ENCODE measurements at regions not wholly inside any gene's neighbourhood (a gene's known extent, or its start where the extent isn't known, plus 50 kb on each side); places are given as distances from the start of the nearest gene placed in this dataset.
A peak's percentile ranks its signal among the peaks of the same experiment; 100 is the strongest.

DNA sequence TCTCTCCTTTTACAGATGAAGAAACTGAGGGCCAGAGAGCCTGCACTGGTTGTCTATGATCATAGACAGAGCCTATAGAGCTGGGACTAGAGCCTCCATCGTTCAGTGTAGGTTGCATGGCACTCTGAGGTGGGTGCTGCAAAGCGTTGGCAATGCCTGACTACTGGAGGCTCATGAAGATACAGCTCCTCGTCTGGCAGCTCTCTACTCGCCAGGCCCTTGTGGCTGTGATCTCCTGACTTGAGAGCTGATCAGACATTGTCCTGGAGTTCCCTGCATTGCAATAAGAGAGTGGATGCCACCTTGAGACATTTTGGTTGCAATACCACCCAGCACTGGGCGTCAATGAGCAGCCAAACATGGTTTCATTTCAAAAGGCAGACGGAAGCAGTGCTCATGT is 270.1 kb upstream of the ARID1B start:
- WGBS = 90% methylated on average over 6 of the region's 6 CpGs
- no peaks in the 10 kb centered on the region for H3K9me3 ChIP-seq (ENCODE audit: control insufficient read depth in 2 of 2, insufficient read depth in 1 of 2, low read length in 1 of 2)
- no peak overlapping the region for H3K4me3 ChIP-seq (ENCODE audit: low read length in 2 of 2)
- no peaks in the 10 kb centered on the region for H3K27me3 ChIP-seq (ENCODE audit: control insufficient read depth in 2 of 2, insufficient read depth in 1 of 2, low read length in 1 of 2)
- H3K27ac ChIP-seq (ENCODE audit: low read depth in 1 of 2, low read length in 1 of 2) = no peak overlapping the region
- no peaks in the 10 kb centered on the region for H3K4me1 ChIP-seq (ENCODE audit: control insufficient read depth in 2 of 2, insufficient read depth in 2 of 2, low read length in 2 of 2)
- DNase-seq (ENCODE audit: low read depth in 6 of 9, low spot score in 9 of 9) = no peak
- no peaks in the 10 kb centered on the region for H3K36me3 ChIP-seq (ENCODE audit: control insufficient read depth in 2 of 2, insufficient read depth in 2 of 2, low read length in 1 of 2)

DNA sequence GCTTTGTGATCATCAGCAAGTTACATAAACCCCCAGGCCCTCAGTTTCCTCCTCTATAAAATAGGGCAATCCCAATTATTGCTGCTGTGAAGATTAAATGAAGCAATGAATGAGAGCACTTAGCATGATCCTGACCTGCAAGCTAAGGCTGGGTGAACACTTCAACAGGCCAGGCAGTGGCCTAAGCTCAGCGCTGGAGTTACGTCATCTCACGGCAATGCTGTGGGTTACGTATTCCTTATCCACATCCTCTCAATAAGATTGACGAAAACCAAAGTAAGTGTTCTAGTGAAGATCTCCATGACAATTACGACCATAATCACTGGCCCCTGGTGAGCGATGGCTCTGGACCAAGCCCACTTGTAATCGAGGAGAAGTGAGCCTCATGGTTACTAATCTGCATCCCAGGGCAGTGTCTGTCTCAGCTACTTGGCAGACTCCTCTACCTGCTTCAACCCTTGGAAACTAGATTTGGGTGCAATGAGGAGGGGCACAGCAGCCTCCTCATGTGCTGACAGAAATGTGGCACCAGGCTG is 274.1 kb upstream of the ARID1B start:
- Histone ChIP-seq H3K27me3 (ENCODE audit: control insufficient read depth in 2 of 2, insufficient read depth in 1 of 2, low read length in 1 of 2) (no peaks in the 10 kb centered on the region), H3K4me1 (ENCODE audit: control insufficient read depth in 2 of 2, insufficient read depth in 2 of 2, low read length in 2 of 2) (no peaks in the 10 kb centered on the region), H3K9me3 (ENCODE audit: control insufficient read depth in 2 of 2, insufficient read depth in 1 of 2, low read length in 1 of 2) (no peaks in the 10 kb centered on the region), H3K27ac (ENCODE audit: low read depth in 1 of 2, low read length in 1 of 2) (no peak overlapping the region), H3K36me3 (ENCODE audit: control insufficient read depth in 2 of 2, insufficient read depth in 2 of 2, low read length in 1 of 2) (no peaks in the 10 kb centered on the region), H3K4me3 (ENCODE audit: low read length in 2 of 2) (no peak overlapping the region)
- 96% methylated on average over 8 of the region's 8 CpGs for WGBS
- DNase-seq (ENCODE audit: low read depth in 6 of 9, low spot score in 9 of 9) = no peak

DNA sequence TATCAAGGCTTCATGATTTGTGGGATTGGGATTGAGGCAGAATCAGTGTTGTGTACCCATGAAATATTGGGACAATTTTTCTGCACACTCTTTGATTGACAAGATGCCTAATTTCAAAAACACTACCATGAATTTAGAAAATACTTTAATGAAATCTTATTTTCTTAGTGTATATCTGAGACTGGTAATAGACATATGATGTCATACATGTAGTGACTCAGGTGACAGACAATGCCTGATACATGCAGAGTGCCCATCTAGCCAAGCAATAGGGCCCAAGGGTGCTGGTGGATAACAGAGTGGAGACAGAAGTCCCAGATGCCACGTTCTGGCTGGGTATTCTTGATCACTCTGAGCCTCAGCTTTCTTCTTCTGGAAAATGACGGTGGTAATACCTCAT is 279.6 kb upstream of the ARID1B start:
- 94% methylated on average over 2 of the region's 2 CpGs for WGBS
- H3K9me3 ChIP-seq (ENCODE audit: control insufficient read depth in 2 of 2, insufficient read depth in 1 of 2, low read length in 1 of 2) = no peaks in the 10 kb centered on the region
- H3K27me3 ChIP-seq (ENCODE audit: control insufficient read depth in 2 of 2, insufficient read depth in 1 of 2, low read length in 1 of 2) = no peaks in the 10 kb centered on the region
- H3K4me3 ChIP-seq (ENCODE audit: low read length in 2 of 2) = no peak overlapping the region
- H3K4me1 ChIP-seq (ENCODE audit: control insufficient read depth in 2 of 2, insufficient read depth in 2 of 2, low read length in 2 of 2) = no peaks in the 10 kb centered on the region
- no peaks in the 10 kb centered on the region for H3K36me3 ChIP-seq (ENCODE audit: control insufficient read depth in 2 of 2, insufficient read depth in 2 of 2, low read length in 1 of 2)
- no peak overlapping the region for H3K27ac ChIP-seq (ENCODE audit: low read depth in 1 of 2, low read length in 1 of 2)
- no peak for DNase-seq (ENCODE audit: low read depth in 6 of 9, low spot score in 9 of 9)

DNA sequence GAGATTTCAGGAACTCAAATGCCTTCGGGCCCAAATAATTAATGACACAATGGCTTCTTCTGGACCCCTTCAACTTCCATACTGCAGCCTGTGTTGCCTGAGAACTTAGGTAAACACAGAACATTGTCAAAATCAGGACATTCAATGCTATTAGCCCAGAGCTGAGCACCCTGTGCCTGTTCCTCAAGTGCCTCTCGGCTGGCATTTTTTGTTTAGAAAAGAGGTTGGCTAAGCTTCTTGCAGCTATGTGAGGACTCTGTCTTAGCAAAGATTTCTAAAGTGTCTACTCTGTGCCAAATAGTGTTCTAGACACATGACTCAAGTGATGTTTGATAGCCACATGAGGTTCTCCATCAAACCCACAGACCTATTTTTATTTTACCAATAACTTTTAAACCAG is 289.3 kb upstream of the ARID1B start:
- Histone ChIP-seq H3K4me1 (ENCODE audit: control insufficient read depth in 2 of 2, insufficient read depth in 2 of 2, low read length in 2 of 2) (no peaks in the 10 kb centered on the region), H3K27ac (ENCODE audit: low read depth in 1 of 2, low read length in 1 of 2) (no peak overlapping the region), H3K4me3 (ENCODE audit: low read length in 2 of 2) (no peak overlapping the region), H3K36me3 (ENCODE audit: control insufficient read depth in 2 of 2, insufficient read depth in 2 of 2, low read length in 1 of 2) (no peaks in the 10 kb centered on the region), H3K9me3 (ENCODE audit: control insufficient read depth in 2 of 2, insufficient read depth in 1 of 2, low read length in 1 of 2) (peaks cover 0 to 3% of the 10 kb centered on the region in 2 donors), H3K27me3 (ENCODE audit: control insufficient read depth in 2 of 2, insufficient read depth in 1 of 2, low read length in 1 of 2) (no peaks in the 10 kb centered on the region)
- no peak for DNase-seq (ENCODE audit: low read depth in 6 of 9, low spot score in 9 of 9)
- WGBS = 75% methylated on average over 2 of the region's 2 CpGs

DNA sequence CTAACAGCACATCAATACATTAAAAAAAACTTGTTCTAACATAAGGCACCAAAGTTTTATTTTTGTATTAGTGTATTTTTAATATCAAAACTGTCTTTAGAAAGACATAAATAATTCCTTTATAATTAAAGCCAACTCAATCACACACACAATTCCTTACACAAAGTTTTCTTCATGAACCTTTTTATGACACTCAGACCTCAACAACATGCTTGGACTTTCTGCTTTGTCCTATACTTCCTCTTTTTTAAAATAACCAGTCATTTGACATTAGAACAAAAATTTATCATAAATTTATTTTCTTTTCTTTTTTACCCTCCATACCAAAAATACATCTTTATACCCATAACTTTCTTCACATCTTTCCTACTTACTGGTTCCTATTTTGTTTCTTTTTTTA is 292.0 kb upstream of the ARID1B start:
- no peak for DNase-seq (ENCODE audit: low read depth in 6 of 9, low spot score in 9 of 9)
- peaks cover 0 to 3% of the 10 kb centered on the region in 2 donors for H3K9me3 ChIP-seq (ENCODE audit: control insufficient read depth in 2 of 2, insufficient read depth in 1 of 2, low read length in 1 of 2)
- no peaks in the 10 kb centered on the region for H3K4me1 ChIP-seq (ENCODE audit: control insufficient read depth in 2 of 2, insufficient read depth in 2 of 2, low read length in 2 of 2)
- no peak overlapping the region for H3K27ac ChIP-seq (ENCODE audit: low read depth in 1 of 2, low read length in 1 of 2)
- no peak overlapping the region for H3K4me3 ChIP-seq (ENCODE audit: low read length in 2 of 2)
- no peaks in the 10 kb centered on the region for H3K36me3 ChIP-seq (ENCODE audit: control insufficient read depth in 2 of 2, insufficient read depth in 2 of 2, low read length in 1 of 2)
- H3K27me3 ChIP-seq (ENCODE audit: control insufficient read depth in 2 of 2, insufficient read depth in 1 of 2, low read length in 1 of 2) = no peaks in the 10 kb centered on the region

DNA sequence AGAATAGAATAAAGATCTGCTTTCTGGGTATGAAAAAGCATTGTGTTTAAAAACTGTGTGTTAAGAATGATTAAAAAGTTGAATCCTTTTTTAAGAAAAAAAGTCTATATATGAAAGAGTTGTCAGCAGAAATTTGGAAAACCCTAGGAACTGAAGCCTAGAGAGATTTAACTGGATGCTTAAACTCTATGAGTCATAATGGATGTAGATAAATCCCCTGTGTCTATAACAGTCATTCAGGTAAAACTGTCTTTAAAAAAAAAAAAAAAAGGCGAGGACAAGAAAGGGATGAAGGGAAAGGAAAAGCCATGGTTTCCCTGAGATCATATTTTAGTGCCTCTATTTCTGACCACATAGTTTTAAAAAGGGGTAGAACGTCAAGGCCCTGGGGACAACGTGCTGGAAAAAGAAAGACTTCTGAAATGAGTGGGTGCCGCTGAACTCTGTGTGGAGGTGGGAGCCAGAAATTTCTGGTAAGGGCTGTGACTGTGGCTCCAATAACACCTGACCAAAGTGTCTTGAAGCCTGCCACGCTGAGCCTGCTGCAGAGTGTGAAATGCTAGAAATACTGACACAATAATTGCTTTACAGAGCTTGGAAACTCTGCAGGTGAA is 302.6 kb upstream of the ARID1B start:
- 94% methylated on average over 5 of the region's 5 CpGs for WGBS
- Histone ChIP-seq H3K27me3 (ENCODE audit: control insufficient read depth in 2 of 2, insufficient read depth in 1 of 2, low read length in 1 of 2) (no peaks in the 10 kb centered on the region), H3K9me3 (ENCODE audit: control insufficient read depth in 2 of 2, insufficient read depth in 1 of 2, low read length in 1 of 2) (no peaks in the 10 kb centered on the region), H3K4me1 (ENCODE audit: control insufficient read depth in 2 of 2, insufficient read depth in 2 of 2, low read length in 2 of 2) (no peaks in the 10 kb centered on the region), H3K4me3 (ENCODE audit: low read length in 2 of 2) (no peak overlapping the region), H3K27ac (ENCODE audit: low read depth in 1 of 2, low read length in 1 of 2) (no peak overlapping the region), H3K36me3 (ENCODE audit: control insufficient read depth in 2 of 2, insufficient read depth in 2 of 2, low read length in 1 of 2) (no peaks in the 10 kb centered on the region)
- no peak for DNase-seq (ENCODE audit: low read depth in 6 of 9, low spot score in 9 of 9)

DNA sequence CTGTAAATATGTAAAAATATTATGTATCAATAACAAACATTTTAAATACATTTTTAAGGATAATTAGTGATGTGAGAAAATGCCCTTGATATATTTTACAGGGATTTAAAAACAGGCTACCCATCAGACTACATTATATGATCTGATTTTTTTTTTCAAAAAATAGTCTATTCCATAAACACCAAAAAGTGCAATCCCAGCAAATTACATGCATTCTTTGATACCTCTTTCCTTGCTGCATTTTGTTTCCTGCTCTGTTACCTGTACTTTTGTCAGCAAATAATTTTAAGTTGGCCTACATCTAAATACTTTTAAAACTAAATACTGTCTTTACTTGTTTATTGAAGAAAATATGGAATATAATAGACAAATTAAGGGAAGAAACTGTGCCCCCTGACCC is 306.2 kb upstream of the ARID1B start:
- H3K4me1 ChIP-seq (ENCODE audit: control insufficient read depth in 2 of 2, insufficient read depth in 2 of 2, low read length in 2 of 2) = no peaks in the 10 kb centered on the region
- no peaks in the 10 kb centered on the region for H3K27me3 ChIP-seq (ENCODE audit: control insufficient read depth in 2 of 2, insufficient read depth in 1 of 2, low read length in 1 of 2)
- H3K27ac ChIP-seq (ENCODE audit: low read depth in 1 of 2, low read length in 1 of 2) = no peak overlapping the region
- no peak for DNase-seq (ENCODE audit: low read depth in 6 of 9, low spot score in 9 of 9)
- H3K4me3 ChIP-seq (ENCODE audit: low read length in 2 of 2) = no peak overlapping the region
- H3K9me3 ChIP-seq (ENCODE audit: control insufficient read depth in 2 of 2, insufficient read depth in 1 of 2, low read length in 1 of 2) = no peaks in the 10 kb centered on the region
- H3K36me3 ChIP-seq (ENCODE audit: control insufficient read depth in 2 of 2, insufficient read depth in 2 of 2, low read length in 1 of 2) = no peaks in the 10 kb centered on the region

DNA sequence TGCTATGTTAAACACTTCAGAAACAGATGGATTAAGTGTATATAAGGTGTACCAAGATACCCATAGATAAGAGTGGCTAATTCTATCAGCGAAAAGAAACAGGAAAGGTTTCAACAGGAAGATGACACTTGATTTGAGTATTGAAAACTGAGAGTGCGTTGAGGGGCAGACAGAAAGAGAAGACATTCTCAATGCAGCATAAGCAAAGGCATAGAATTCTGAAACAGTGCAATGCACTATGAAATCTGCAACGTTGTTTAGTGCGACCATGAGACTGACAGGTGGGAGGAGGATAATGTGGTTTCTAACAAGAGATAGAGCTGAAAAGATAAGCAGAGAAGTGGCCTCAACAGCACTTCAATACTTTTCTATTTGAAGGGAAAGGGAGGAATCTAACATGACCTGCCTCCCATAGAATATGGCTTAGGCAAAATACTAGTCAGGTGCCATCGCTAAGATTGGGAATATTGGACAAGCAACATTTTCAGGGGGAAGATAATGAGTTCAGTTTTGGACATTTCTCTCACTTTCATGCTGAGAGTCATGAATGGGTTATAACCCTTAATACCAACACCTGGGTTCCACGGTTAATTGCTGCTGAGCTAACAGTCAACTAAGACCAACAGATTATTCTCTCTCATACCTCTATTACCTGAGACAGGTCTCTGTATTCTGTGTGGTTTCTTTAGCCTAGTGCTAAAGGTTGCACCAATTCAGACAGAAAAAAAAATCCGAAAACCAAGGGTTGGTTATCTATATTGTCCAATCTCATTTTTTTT is 312.9 kb upstream of the ARID1B start:
- 66% methylated on average over 7 of the region's 7 CpGs for WGBS
- H3K27ac ChIP-seq (ENCODE audit: low read depth in 1 of 2, low read length in 1 of 2) = no peak overlapping the region
- H3K27me3 ChIP-seq (ENCODE audit: control insufficient read depth in 2 of 2, insufficient read depth in 1 of 2, low read length in 1 of 2) = no peaks in the 10 kb centered on the region

DNA sequence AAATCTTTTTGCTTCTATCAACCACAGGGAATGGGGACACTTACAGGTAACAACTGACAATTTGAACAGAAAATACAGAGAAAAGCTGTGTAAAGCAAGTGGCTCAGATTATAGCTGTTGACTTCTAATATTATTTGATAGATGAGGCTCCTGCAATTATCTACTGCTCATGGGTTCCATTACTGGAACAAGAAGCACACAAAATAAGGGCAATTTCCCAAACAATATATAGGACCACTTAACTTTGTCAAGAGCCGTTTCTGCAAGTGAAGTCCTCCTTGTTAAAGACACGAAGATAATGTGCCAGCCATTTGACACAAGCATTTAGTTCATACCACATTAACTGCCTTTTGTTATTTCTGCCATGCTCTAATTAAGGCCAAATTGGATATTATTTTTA is 315.5 kb upstream of the ARID1B start:
- WGBS = 97% methylated on average over 2 of the region's 2 CpGs
- Histone ChIP-seq H3K9me3 (ENCODE audit: control insufficient read depth in 2 of 2, insufficient read depth in 1 of 2, low read length in 1 of 2) (no peaks in the 10 kb centered on the region), H3K4me3 (ENCODE audit: low read length in 2 of 2) (no peak overlapping the region), H3K27ac (ENCODE audit: low read depth in 1 of 2, low read length in 1 of 2) (no peak overlapping the region), H3K36me3 (ENCODE audit: control insufficient read depth in 2 of 2, insufficient read depth in 2 of 2, low read length in 1 of 2) (no peaks in the 10 kb centered on the region), H3K27me3 (ENCODE audit: control insufficient read depth in 2 of 2, insufficient read depth in 1 of 2, low read length in 1 of 2) (no peaks in the 10 kb centered on the region), H3K4me1 (ENCODE audit: control insufficient read depth in 2 of 2, insufficient read depth in 2 of 2, low read length in 2 of 2) (peaks cover 5 to 17% of the 10 kb centered on the region in 2 donors)
- no peak for DNase-seq (ENCODE audit: low read depth in 6 of 9, low spot score in 9 of 9)

More for the DNA sequence above, 312.9 kb upstream of the ARID1B start:
- DNase-seq (ENCODE audit: low read depth in 6 of 9, low spot score in 9 of 9) = peak in 2 of 9 donors; percentile 28 to 46
- Histone ChIP-seq H3K36me3 (ENCODE audit: control insufficient read depth in 2 of 2, insufficient read depth in 2 of 2, low read length in 1 of 2) (no peaks in the 10 kb centered on the region), H3K9me3 (ENCODE audit: control insufficient read depth in 2 of 2, insufficient read depth in 1 of 2, low read length in 1 of 2) (no peaks in the 10 kb centered on the region), H3K4me3 (ENCODE audit: low read length in 2 of 2) (no peak overlapping the region), H3K4me1 (ENCODE audit: control insufficient read depth in 2 of 2, insufficient read depth in 2 of 2, low read length in 2 of 2) (peaks cover 5 to 17% of the 10 kb centered on the region in 2 donors)
